Colonic mucosa (tissue), 4 donors: ENCODE measurements at regions not wholly inside any gene's neighbourhood (a gene's known extent, or its start where the extent isn't known, plus 50 kb on each side); places are given as distances from the start of the nearest gene placed in this dataset.

Experiments
- DNase-seq: peaks from one replicate; pipeline ENCODE4 v3.0.0-alpha.2; 2020
- H3K27ac ChIP-seq: fragments of 200-600 bp; one replicate; pipeline ENCODE4 v1.8.0; 2021
- H3K27me3 ChIP-seq: fragments of 200-600 bp; one replicate; pipeline ENCODE4 v1.8.0; 2021
- H3K36me3 ChIP-seq: fragments of 200-600 bp; one replicate; pipeline ENCODE4 v1.8.0; 2021
- H3K4me1 ChIP-seq: fragments of 200-600 bp; one replicate; pipeline ENCODE4 v1.8.0; 2021; ENCODE audit warnings: mild to moderate bottlenecking
- H3K4me3 ChIP-seq: fragments of 200-600 bp; one replicate; pipeline ENCODE4 v1.8.0; 2021
- H3K9ac ChIP-seq, 2 donors: one replicate each; pipeline ENCODE4 v1.7.0; 2013; ENCODE audit warnings: control low read depth in 2 of 2, low read depth in 2 of 2, low read length in 2 of 2
- H3K9me3 ChIP-seq: fragments of 200-600 bp; one replicate; pipeline ENCODE4 v1.8.0; 2021
- intact Hi-C: fragments of 100-400 bp; cut with DNase I; formaldehyde crosslinking; loops from one replicate; pipeline ENCODE4 v1.14.1; 2022
- TF ChIP-seq, protein P1 (sequence below): fragments of 200-600 bp; IDR thresholded peaks from one replicate; pipeline ENCODE4 v1.8.0; 2022; ENCODE audit warnings: antibody characterized with exemption, mild to moderate bottlenecking
- donor health status: healthy.
- donor health status: DM: no; HTN: no; CAD: no.
- donor health status: DM: no; HTN: no; CAD: no.

DNA sequence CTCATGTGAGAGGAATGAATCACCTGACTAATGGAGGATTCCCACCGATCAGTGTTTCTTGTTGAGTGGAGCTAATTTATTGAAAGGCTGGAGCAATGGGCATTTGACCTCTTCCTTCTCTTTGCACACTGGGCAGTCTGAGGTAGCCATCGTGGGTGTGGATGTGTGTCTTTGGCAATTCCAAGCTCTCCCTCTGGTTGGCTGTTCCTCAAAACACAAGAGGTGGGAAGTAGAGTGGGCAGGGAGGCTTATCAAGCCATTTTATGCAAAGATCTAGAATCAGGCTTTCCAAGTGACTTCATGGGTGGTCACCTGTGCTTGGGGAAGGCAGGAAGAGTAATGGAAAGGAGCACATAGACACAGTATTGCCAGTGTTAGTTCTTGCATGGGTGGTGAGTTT, 154.8 kb downstream of the INSIG2 start:
- Histone ChIP-seq H3K27ac (no peak overlapping the region), H3K4me1 (no peaks in the 10 kb centered on the region), H3K4me3 (no peak overlapping the region), H3K9ac (no peak overlapping the region), H3K36me3 (no peaks in the 10 kb centered on the region), H3K27me3 (no peaks in the 10 kb centered on the region), H3K9me3 (no peaks in the 10 kb centered on the region)
- DNase-seq, result no peak
- TF ChIP-seq, protein P1, sequence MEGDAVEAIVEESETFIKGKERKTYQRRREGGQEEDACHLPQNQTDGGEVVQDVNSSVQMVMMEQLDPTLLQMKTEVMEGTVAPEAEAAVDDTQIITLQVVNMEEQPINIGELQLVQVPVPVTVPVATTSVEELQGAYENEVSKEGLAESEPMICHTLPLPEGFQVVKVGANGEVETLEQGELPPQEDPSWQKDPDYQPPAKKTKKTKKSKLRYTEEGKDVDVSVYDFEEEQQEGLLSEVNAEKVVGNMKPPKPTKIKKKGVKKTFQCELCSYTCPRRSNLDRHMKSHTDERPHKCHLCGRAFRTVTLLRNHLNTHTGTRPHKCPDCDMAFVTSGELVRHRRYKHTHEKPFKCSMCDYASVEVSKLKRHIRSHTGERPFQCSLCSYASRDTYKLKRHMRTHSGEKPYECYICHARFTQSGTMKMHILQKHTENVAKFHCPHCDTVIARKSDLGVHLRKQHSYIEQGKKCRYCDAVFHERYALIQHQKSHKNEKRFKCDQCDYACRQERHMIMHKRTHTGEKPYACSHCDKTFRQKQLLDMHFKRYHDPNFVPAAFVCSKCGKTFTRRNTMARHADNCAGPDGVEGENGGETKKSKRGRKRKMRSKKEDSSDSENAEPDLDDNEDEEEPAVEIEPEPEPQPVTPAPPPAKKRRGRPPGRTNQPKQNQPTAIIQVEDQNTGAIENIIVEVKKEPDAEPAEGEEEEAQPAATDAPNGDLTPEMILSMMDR, result no peak
- intact Hi-C loops, result no loop called here

- no peak for DNase-seq
- Histone ChIP-seq H3K9me3 (no peaks in the 10 kb centered on the region), H3K9ac (no peak overlapping the region), H3K4me3 (no peak overlapping the region), H3K27me3 (no peaks in the 10 kb centered on the region), H3K27ac (no peak overlapping the region), H3K4me1 (no peaks in the 10 kb centered on the region), H3K36me3 (no peaks in the 10 kb centered on the region)
- TF ChIP-seq, protein P1, result no peak
- intact Hi-C loops, result no loop called here
Observed at GRCh38 chr2:118242216-118242615, 153.9 kb downstream of the INSIG2 start.

DNA sequence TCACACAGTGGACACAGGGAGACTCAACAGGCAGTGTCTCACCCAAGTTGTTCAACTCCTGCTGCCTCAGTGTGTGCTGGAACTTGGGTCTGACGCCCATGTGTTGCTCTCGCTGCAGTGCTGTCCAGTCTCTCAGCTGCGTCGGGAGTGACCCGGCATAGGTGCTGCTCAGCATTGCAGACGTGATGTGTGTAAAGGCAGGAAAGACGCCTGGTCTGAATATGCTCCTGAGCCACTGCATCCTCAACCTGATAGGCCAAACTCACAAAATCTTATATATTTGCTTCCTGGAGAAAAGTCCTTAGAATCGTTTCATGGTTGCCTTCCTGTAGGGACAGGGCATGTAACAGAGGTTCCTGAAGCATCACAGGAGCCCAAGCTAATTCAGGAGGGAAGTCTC, 152.9 kb downstream of the INSIG2 start:
- Histone ChIP-seq H3K4me1 (no peaks in the 10 kb centered on the region), H3K36me3 (no peaks in the 10 kb centered on the region), H3K27me3 (no peaks in the 10 kb centered on the region), H3K4me3 (no peak overlapping the region), H3K27ac (no peak overlapping the region), H3K9ac (no peak overlapping the region), H3K9me3 (no peaks in the 10 kb centered on the region)
- intact Hi-C loops, result no loop called here
- TF ChIP-seq, protein P1, result no peak
- no peak for DNase-seq

DNA sequence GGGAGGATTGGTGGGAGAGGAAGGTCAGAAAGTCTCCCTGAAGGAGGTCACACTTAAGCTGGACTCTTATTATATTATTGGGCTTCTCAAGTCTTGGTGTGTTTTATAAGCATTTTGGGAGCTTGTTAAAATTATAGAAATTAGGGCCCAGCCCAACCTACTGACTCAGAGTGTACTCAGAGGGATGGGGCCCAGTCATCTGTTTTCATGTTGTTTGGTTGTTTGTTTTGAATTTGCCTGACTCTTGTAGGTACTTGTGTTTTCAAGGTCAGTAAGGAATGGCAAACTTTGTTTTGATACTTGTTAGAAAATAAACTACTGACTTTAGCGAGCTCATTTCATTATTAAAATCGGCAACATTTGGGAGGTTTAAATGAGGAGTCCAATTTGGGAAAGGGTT, 152.0 kb downstream of the INSIG2 start:
- DNase-seq, result no peak
- no peaks in the 10 kb centered on the region for H3K4me1 ChIP-seq
- no peak overlapping the region for H3K9ac ChIP-seq
- no peaks in the 10 kb centered on the region for H3K36me3 ChIP-seq
- no peaks in the 10 kb centered on the region for H3K9me3 ChIP-seq
- H3K4me3 ChIP-seq, result no peak overlapping the region
- H3K27me3 ChIP-seq, result no peaks in the 10 kb centered on the region
- TF ChIP-seq, protein P1, result no peak
- intact Hi-C loops, result no loop called here
- H3K27ac ChIP-seq, result no peak overlapping the region

- TF ChIP-seq, protein P1, result no peak
- Histone ChIP-seq H3K4me3 (no peak overlapping the region), H3K36me3 (no peaks in the 10 kb centered on the region), H3K4me1 (no peaks in the 10 kb centered on the region), H3K9ac (no peak overlapping the region), H3K27ac (no peak overlapping the region), H3K27me3 (no peaks in the 10 kb centered on the region), H3K9me3 (no peaks in the 10 kb centered on the region)
- DNase-seq, result no peak
- intact Hi-C loops, result no loop called here
Observed at GRCh38 chr2:118239284-118239683, 151.0 kb downstream of the INSIG2 start.

GRCh38 chr2:118237451-118237850, 149.2 kb downstream of the INSIG2 start:
- no peak for DNase-seq
- H3K36me3 ChIP-seq, result no peaks in the 10 kb centered on the region
- intact Hi-C loops, result no loop called here

More at GRCh38 chr2:118237451-118237850, 149.2 kb downstream of the INSIG2 start:
- Histone ChIP-seq H3K9ac (no peak overlapping the region), H3K4me3 (no peak overlapping the region), H3K27ac (no peak overlapping the region), H3K4me1 (no peaks in the 10 kb centered on the region), H3K9me3 (no peaks in the 10 kb centered on the region), H3K27me3 (no peaks in the 10 kb centered on the region)
- TF ChIP-seq, protein P1, result no peak
